Hepatocyte (in vitro differentiated cells): ENCODE measurements at regions not wholly inside any gene's neighbourhood (a gene's known extent, or its start where the extent isn't known, plus 50 kb on each side); places are given as distances from the start of the nearest gene placed in this dataset.

ENCODE experiments used
- CTCF ChIP-seq: fragments of 200-600 bp; sonication (generic); IDR thresholded peaks from 2 replicates; pipeline ENCODE4 v1.5.1; 2016; ENCODE audit warnings: antibody characterized with exemption, mild to moderate bottlenecking; ENCODE audit not compliant: poor library complexity
- EZH2 ChIP-seq: fragments of 200-600 bp; sonication (generic); IDR thresholded peaks from 2 replicates; pipeline ENCODE4 v1.6.1; 2016; ENCODE audit warnings: antibody characterized with exemption, mild to moderate bottlenecking, borderline replicate concordance
- EZH2phosphoT487 ChIP-seq: fragments of 200-600 bp; sonication (generic); IDR thresholded peaks from one replicate; pipeline ENCODE4 v1.6.1; 2018; ENCODE audit warnings: antibody characterized with exemption, mild to moderate bottlenecking, low read depth, moderate library complexity; ENCODE audit not compliant: unreplicated experiment, severe bottlenecking

- TF ChIP-seq CTCF (no peak), EZH2 (no peak), EZH2phosphoT487 (no peak)
Observed at GRCh38 chr4:27490766-27491165, 630.1 kb downstream of the STIM2 start.
